ENCODE measurements at regions not wholly inside any gene's neighbourhood (a gene's known extent, or its start where the extent isn't known, plus 50 kb on each side); places are given as distances from the start of the nearest gene placed in this dataset.

- no peak for DNase-seq
Measured at GRCh38 chr2:19408592-19408991, 50.2 kb upstream of the OSR1 start.
